MCF 10A (cell line): ENCODE measurements at regions not wholly inside any gene's neighbourhood (a gene's known extent, or its start where the extent isn't known, plus 50 kb on each side); places are given as distances from the start of the nearest gene placed in this dataset.
A peak's percentile ranks its signal among the peaks of the same experiment; 100 is the strongest.

Experiments used
- BruUV-seq: library from RNA; stranded (reverse); fragments of 400-500 nt; replicated peaks from 2 replicates; lab custom pipeline; 2021; lab: Mats Ljungman, UMichigan
- CTCF ChIA-PET: fragments of 300-600 bp; sonication (Branson Sonifier 250); formaldehyde crosslinking; extraction: SDS; loops from one replicate; lab custom pipeline; 2021; ENCODE audit warnings: antibody characterized with exemption, inconsistent platforms; lab: Yijun Ruan, JAX
- POLR2A ChIA-PET: fragments of 300-600, 350-650 bp; sonication (Branson Sonifier 250); formaldehyde crosslinking; extraction: SDS; loops from one replicate; lab custom pipeline; 2020; ENCODE audit warnings: antibody characterized with exemption, inconsistent platforms; lab: Yijun Ruan, JAX
- DNase-seq: peaks from one replicate; pipeline ENCODE4 v3.0.0-alpha.2; 2018; ENCODE audit not compliant: unreplicated experiment
- H3K27ac Mint-ChIP-seq: one replicate; pipeline ENCODE4 v1.8.0; 2022; ENCODE audit warnings: mild to moderate bottlenecking, low read depth, mixed read lengths; ENCODE audit not compliant: unreplicated experiment
- H3K27me3 Mint-ChIP-seq: one replicate; pipeline ENCODE4 v1.8.0; 2022; ENCODE audit warnings: mixed read lengths; ENCODE audit not compliant: insufficient read depth, unreplicated experiment
- H3K36me3 Mint-ChIP-seq: one replicate; pipeline ENCODE4 v1.8.0; 2022; ENCODE audit warnings: mild to moderate bottlenecking, moderate library complexity, mixed read lengths; ENCODE audit not compliant: insufficient read depth, unreplicated experiment
- H3K4me1 Mint-ChIP-seq: one replicate; pipeline ENCODE4 v1.8.0; 2022; ENCODE audit warnings: mixed read lengths; ENCODE audit not compliant: insufficient read depth, unreplicated experiment
- H3K4me3 Mint-ChIP-seq: one replicate; pipeline ENCODE4 v1.8.0; 2022; ENCODE audit warnings: mild to moderate bottlenecking, moderate library complexity, mixed read lengths; ENCODE audit not compliant: unreplicated experiment
- H3K9me3 Mint-ChIP-seq: one replicate; pipeline ENCODE4 v1.8.0; 2022; ENCODE audit warnings: mixed read lengths; ENCODE audit not compliant: unreplicated experiment
- intact Hi-C: fragments of 100-400 bp; cut with micrococcal nuclease; formaldehyde crosslinking; loops from 2 replicates; pipeline ENCODE4 v1.14.1; 2022
- TF ChIP-seq, protein P1 (sequence below): fragments of 200-600 bp; IDR thresholded peaks from one replicate; pipeline ENCODE4 v1.8.0; 2022; ENCODE audit warnings: antibody characterized with exemption, mild to moderate bottlenecking; ENCODE audit not compliant: unreplicated experiment

DNA sequence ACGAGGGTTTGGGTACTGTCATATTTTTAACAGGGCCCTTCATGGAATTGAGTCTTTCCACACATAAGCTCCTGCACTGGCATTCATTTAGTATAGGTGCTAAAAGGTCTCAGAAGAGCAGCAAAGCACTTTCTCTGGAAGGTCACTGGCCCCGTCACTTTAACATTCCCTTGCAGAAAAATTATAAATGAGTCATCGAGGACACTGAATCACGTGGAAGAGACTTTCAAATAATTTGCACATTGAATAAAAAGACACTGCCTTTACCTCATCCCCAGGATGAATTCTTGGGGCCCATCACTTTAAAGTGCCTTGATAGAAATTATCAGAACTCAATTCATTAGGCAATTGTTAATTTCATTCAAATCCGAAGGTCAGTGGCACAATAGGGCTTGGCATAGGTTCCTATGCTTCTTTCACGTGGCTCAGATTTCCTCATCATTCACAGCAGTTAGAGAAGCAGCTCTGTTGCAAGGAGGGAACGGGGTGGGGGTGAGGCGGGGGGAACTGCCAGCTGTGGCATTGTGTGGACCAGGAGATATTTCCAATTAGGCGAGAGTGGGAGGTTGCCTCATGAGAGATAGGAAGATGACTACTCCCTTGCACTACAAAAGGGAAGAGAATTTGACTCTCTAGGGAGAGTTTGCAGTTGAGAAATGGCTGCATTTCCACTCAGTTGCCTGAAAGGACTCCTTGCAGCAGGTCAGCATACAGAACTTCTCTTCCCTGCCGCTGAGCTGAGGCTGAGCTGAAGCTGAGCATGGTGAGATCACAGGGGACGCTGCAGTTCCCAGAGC is 86.3 kb upstream of the NPAS2 start:
- Mint-ChIP-seq H3K36me3 (no peaks in the 10 kb centered on the region), H3K4me1 (peaks cover 20% of the 10 kb centered on the region), H3K9me3 (no peaks in the 10 kb centered on the region), H3K4me3 (peak overlapping the region; percentile 17), H3K27me3 (no peaks in the 10 kb centered on the region), H3K27ac (peak overlapping the region; percentile 57)
- ChIA-PET POLR2A (interaction anchor here (0.7 to 1.5 kb wide), 10 partner anchors 14 to 273 kb away, joined by 3 to 6 read pairs (median 4); no protein-coding TSS in a partner anchor), CTCF (interaction anchor here (0.6 to 1.1 kb wide), 5 partner anchors 84 to 852 kb away, joined by 3 read pairs; no protein-coding TSS in a partner anchor)
- peak; percentile 88 for DNase-seq
- BruUV-seq = no TSS peak
- intact Hi-C loops = loop anchor here (2.0 to 5.0 kb wide), 3 partner anchors 47 to 269 kb away; partner anchors contain the start of gene RPL31
- TF ChIP-seq, protein P1, sequence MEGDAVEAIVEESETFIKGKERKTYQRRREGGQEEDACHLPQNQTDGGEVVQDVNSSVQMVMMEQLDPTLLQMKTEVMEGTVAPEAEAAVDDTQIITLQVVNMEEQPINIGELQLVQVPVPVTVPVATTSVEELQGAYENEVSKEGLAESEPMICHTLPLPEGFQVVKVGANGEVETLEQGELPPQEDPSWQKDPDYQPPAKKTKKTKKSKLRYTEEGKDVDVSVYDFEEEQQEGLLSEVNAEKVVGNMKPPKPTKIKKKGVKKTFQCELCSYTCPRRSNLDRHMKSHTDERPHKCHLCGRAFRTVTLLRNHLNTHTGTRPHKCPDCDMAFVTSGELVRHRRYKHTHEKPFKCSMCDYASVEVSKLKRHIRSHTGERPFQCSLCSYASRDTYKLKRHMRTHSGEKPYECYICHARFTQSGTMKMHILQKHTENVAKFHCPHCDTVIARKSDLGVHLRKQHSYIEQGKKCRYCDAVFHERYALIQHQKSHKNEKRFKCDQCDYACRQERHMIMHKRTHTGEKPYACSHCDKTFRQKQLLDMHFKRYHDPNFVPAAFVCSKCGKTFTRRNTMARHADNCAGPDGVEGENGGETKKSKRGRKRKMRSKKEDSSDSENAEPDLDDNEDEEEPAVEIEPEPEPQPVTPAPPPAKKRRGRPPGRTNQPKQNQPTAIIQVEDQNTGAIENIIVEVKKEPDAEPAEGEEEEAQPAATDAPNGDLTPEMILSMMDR = no peak

DNA sequence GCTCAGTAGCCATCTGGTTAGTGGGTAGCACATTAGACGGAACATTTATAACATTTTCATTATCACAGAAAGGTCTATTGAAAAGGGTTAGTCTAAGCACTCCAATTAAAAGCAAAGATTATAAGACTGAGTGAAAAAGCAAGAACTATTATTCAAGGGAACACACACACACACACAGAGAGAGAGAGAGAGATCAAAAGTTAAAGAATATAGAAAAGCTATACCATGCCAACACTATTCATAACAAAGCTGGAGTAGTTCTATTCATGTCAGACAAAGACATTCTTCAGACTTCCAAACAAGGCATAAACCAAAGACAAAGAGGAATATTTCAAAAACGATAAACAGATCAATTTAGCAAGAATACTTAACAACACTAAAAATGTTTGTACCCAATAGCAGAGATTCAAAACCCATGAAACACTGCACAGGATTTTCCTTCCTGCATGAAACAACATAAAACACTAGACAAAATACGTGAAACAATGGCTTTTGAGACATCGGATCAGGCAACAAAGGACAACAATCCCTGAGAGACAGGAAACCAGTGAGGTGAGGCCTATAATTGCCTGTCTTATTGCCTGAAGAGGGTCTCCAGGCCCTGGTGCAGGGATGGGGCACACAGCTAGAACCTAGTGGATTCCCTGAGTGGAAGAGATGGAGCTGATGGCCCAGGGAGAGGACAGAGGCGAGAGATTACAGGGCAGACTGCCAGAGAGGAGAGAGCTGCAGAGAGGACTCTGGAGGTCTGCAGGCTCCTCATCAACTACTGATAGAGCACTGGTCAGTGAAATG is 83.6 kb upstream of the NPAS2 start:
- Mint-ChIP-seq H3K27ac (no peak overlapping the region), H3K36me3 (no peaks in the 10 kb centered on the region), H3K9me3 (no peaks in the 10 kb centered on the region), H3K4me3 (no peak overlapping the region), H3K4me1 (peaks cover 22% of the 10 kb centered on the region), H3K27me3 (no peaks in the 10 kb centered on the region)
- TF ChIP-seq, protein P1 = no peak
- POLR2A ChIA-PET = interaction anchor here (0.6 to 1.4 kb wide), 2 partner anchors 16 to 1115 kb away, joined by 3 read pairs; no protein-coding TSS in a partner anchor
- no peak for DNase-seq
- CTCF ChIA-PET = interaction anchor here (0.6 kb wide), 1 partner anchor 23 kb away, joined by 3 read pairs; no protein-coding TSS in a partner anchor
- intact Hi-C loops = no loop called here
- BruUV-seq = no TSS peak

DNA sequence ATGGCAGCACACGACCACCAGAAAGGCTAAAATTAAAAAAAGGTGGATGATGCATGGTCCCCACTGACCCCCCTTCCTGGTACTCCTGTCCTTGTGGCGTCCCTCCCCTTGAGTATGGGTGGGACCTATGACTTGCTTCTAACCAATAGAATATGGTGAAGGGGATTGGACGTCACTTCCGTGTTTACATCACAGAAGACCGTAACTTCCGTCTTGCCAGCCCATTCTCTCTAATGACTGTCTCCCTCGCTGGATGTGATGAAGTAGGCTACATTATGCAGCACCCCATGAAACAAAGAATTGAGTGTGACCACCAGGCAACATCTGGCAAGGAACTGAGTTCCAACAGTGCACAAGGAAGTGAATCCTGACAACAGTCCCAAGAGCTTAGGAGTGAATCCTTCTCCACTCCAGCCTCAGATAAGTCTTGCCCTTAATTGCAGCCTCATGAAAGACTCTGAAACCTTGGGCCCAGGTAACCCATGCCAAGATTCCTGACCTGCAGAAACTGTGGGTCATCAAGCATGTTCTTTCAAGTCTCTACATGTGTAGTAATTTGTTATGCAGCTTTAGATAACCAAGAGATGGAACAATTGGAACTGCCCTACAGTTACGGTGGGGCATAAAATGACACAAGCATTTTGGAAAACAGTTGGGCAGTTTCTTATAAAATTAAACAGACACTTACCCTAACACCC is 80.1 kb upstream of the NPAS2 start:
- H3K4me1 Mint-ChIP-seq = peaks cover 25% of the 10 kb centered on the region
- POLR2A ChIA-PET = interaction anchor here (0.6 to 3.0 kb wide), 3 partner anchors 13 to 47 kb away, joined by 3 to 14 read pairs (median 3); no protein-coding TSS in a partner anchor
- intact Hi-C loops = no loop called here
- no peaks in the 10 kb centered on the region for H3K9me3 Mint-ChIP-seq
- no peaks in the 10 kb centered on the region for H3K27me3 Mint-ChIP-seq
- H3K36me3 Mint-ChIP-seq = peaks cover 6% of the 10 kb centered on the region
- H3K27ac Mint-ChIP-seq = no peak overlapping the region
- CTCF ChIA-PET = interaction anchor here (0.5 to 1.5 kb wide), 4 partner anchors 10 to 134 kb away, joined by 3 to 7 read pairs (median 4); no protein-coding TSS in a partner anchor
- TF ChIP-seq, protein P1 = no peak
- DNase-seq = peak; percentile 75
- no peak overlapping the region for H3K4me3 Mint-ChIP-seq
- TSS peak; percentile 99 for BruUV-seq
